ENCODE measurements at regions not wholly inside any gene's neighbourhood (a gene's known extent, or its start where the extent isn't known, plus 50 kb on each side); places are given as distances from the start of the nearest gene placed in this dataset.
A peak's percentile ranks its signal among the peaks of the same experiment; 100 is the strongest.

- Histone ChIP-seq H2AFZ (ENCODE audit: low read length) (no peak overlapping the region), H3K9me3 (ENCODE audit: low read depth, low read length) (no peaks in the 10 kb centered on the region), H3K4me2 (ENCODE audit: insufficient read depth, low read length) (no peak overlapping the region), H3K36me3 (ENCODE audit: insufficient read depth, low read length) (no peaks in the 10 kb centered on the region), H4K20me1 (ENCODE audit: insufficient read depth, low read length) (no peaks in the 10 kb centered on the region), H3K27me3 (ENCODE audit: insufficient read depth, low read length) (no peaks in the 10 kb centered on the region), H3K79me2 (ENCODE audit: insufficient read depth, low read length) (no peaks in the 10 kb centered on the region), H3K27ac (ENCODE audit: low read depth, low read length) (no peak overlapping the region), H3K4me1 (ENCODE audit: insufficient read depth, low read length) (no peaks in the 10 kb centered on the region), H3K4me3 (ENCODE audit: insufficient read depth, low read length) (no peak overlapping the region)
- no peak for TF ChIP-seq CTCF (IDR thresholded peaks at IDR 0.05; ENCODE audit: extremely low read depth, low read depth, low read length)
- DNase-seq (ENCODE audit: insufficient read length, low spot score, missing footprints), result no peak
These were observed 647.8 kb downstream of the INHBA start for GRCh38 chr7:41054960-41055661.

- Histone ChIP-seq H4K20me1 (ENCODE audit: insufficient read depth, low read length) (no peaks in the 10 kb centered on the region), H3K79me2 (ENCODE audit: insufficient read depth, low read length) (no peaks in the 10 kb centered on the region), H3K9me3 (ENCODE audit: low read depth, low read length) (no peaks in the 10 kb centered on the region), H3K4me1 (ENCODE audit: insufficient read depth, low read length) (no peaks in the 10 kb centered on the region), H2AFZ (ENCODE audit: low read length) (no peak overlapping the region), H3K36me3 (ENCODE audit: insufficient read depth, low read length) (no peaks in the 10 kb centered on the region), H3K4me3 (ENCODE audit: insufficient read depth, low read length) (no peak overlapping the region), H3K27me3 (ENCODE audit: insufficient read depth, low read length) (no peaks in the 10 kb centered on the region), H3K27ac (ENCODE audit: low read depth, low read length) (no peak overlapping the region), H3K4me2 (ENCODE audit: insufficient read depth, low read length) (no peak overlapping the region)
- TF ChIP-seq CTCF (IDR thresholded peaks at IDR 0.05; ENCODE audit: extremely low read depth, low read depth, low read length), result peak; percentile 22
- no peak for DNase-seq (ENCODE audit: insufficient read length, low spot score, missing footprints)
These were observed 649.1 kb downstream of the INHBA start for GRCh38 chr7:41053820-41054219.

GRCh38 chr7:41052736-41053135, 650.2 kb downstream of the INHBA start:
- H3K27ac ChIP-seq (ENCODE audit: low read depth, low read length), result no peak overlapping the region

GRCh38 chr7:41052201-41052600, 650.7 kb downstream of the INHBA start:
- H3K36me3 ChIP-seq (ENCODE audit: insufficient read depth, low read length), result no peaks in the 10 kb centered on the region
- no peaks in the 10 kb centered on the region for H3K9me3 ChIP-seq (ENCODE audit: low read depth, low read length)
- no peak for DNase-seq (ENCODE audit: insufficient read length, low spot score, missing footprints)
- no peak overlapping the region for H2AFZ ChIP-seq (ENCODE audit: low read length)
- H4K20me1 ChIP-seq (ENCODE audit: insufficient read depth, low read length), result no peaks in the 10 kb centered on the region
- no peak overlapping the region for H3K4me3 ChIP-seq (ENCODE audit: insufficient read depth, low read length)
- H3K27me3 ChIP-seq (ENCODE audit: insufficient read depth, low read length), result no peaks in the 10 kb centered on the region
- no peak overlapping the region for H3K4me2 ChIP-seq (ENCODE audit: insufficient read depth, low read length)
- no peak overlapping the region for H3K27ac ChIP-seq (ENCODE audit: low read depth, low read length)
- no peaks in the 10 kb centered on the region for H3K79me2 ChIP-seq (ENCODE audit: insufficient read depth, low read length)
- TF ChIP-seq CTCF (IDR thresholded peaks at IDR 0.05; ENCODE audit: extremely low read depth, low read depth, low read length), result no peak
- H3K4me1 ChIP-seq (ENCODE audit: insufficient read depth, low read length), result peaks cover 4% of the 10 kb centered on the region

More at GRCh38 chr7:41052736-41053135, 650.2 kb downstream of the INHBA start:
- no peaks in the 10 kb centered on the region for H3K9me3 ChIP-seq (ENCODE audit: low read depth, low read length)
- no peak overlapping the region for H3K4me2 ChIP-seq (ENCODE audit: insufficient read depth, low read length)
- TF ChIP-seq CTCF (IDR thresholded peaks at IDR 0.05; ENCODE audit: extremely low read depth, low read depth, low read length), result no peak
- H3K27me3 ChIP-seq (ENCODE audit: insufficient read depth, low read length), result no peaks in the 10 kb centered on the region
- no peaks in the 10 kb centered on the region for H3K4me1 ChIP-seq (ENCODE audit: insufficient read depth, low read length)
- no peaks in the 10 kb centered on the region for H3K79me2 ChIP-seq (ENCODE audit: insufficient read depth, low read length)
- no peaks in the 10 kb centered on the region for H4K20me1 ChIP-seq (ENCODE audit: insufficient read depth, low read length)
- no peak overlapping the region for H2AFZ ChIP-seq (ENCODE audit: low read length)
- DNase-seq (ENCODE audit: insufficient read length, low spot score, missing footprints), result no peak
- no peak overlapping the region for H3K4me3 ChIP-seq (ENCODE audit: insufficient read depth, low read length)
- no peaks in the 10 kb centered on the region for H3K36me3 ChIP-seq (ENCODE audit: insufficient read depth, low read length)

All from osteoblast (primary cell).